ENCODE measurements at regions not wholly inside any gene's neighbourhood (a gene's known extent, or its start where the extent isn't known, plus 50 kb on each side); places are given as distances from the start of the nearest gene placed in this dataset.

DNA sequence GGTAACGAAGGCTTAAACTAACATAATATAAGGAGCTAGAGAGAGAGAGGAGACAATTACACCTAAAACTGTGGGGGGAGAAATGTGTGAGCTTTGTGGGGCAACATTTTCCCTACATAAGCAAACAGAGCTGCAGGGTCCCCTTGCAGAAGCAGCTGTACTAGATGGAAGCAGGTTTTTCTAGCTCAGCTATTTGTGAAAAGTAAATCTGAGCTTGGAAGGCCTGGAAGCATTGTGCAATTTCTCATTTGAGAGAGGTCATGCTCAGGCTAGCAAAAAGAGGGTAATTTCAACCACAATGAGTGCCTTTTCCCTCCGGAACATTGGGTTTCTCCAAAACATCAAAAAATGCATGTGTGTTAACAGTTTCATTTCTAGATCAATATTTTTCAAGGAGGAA is 130.0 kb downstream of the ARL4C start:
- no peak overlapping the region for H3K4me3 ChIP-seq (ENCODE audit: low read length)
- Mint-ChIP-seq H3K36me3 (no peaks in the 10 kb centered on the region), H3K27ac (peak overlapping the region; percentile 11 to 22), H3K4me1 (peaks cover 34 to 53% of the 10 kb centered on the region in 2 donors), H3K9me3 (no peaks in the 10 kb centered on the region), H3K4me3 (no peak overlapping the region), H3K27me3 (ENCODE audit: low read depth in 2 of 2) (no peaks in the 10 kb centered on the region)
- no peaks in the 10 kb centered on the region for H3K27me3 ChIP-seq (ENCODE audit: control insufficient read depth, insufficient read depth, low read length)
- intact Hi-C loops (cut with micrococcal nuclease) = no loop called here
- no peak for ATAC-seq
- peaks cover 16% of the 10 kb centered on the region for H3K4me1 ChIP-seq (ENCODE audit: control insufficient read depth, insufficient read depth, low read length)
- no peak overlapping the region for H3K27ac ChIP-seq (ENCODE audit: low read length)
- WGBS (ENCODE audit: insufficient coverage) = 100% methylated on average over 1 of the region's 2 CpGs
- no peak for TF ChIP-seq CTCF (IDR thresholded peaks at IDR 0.05)
- no peak for DNase-seq
- H3K9me3 ChIP-seq (ENCODE audit: control insufficient read depth, insufficient read depth, low read length) = no peaks in the 10 kb centered on the region
- no peaks in the 10 kb centered on the region for H3K36me3 ChIP-seq (ENCODE audit: control insufficient read depth, insufficient read depth, low read length)

DNA sequence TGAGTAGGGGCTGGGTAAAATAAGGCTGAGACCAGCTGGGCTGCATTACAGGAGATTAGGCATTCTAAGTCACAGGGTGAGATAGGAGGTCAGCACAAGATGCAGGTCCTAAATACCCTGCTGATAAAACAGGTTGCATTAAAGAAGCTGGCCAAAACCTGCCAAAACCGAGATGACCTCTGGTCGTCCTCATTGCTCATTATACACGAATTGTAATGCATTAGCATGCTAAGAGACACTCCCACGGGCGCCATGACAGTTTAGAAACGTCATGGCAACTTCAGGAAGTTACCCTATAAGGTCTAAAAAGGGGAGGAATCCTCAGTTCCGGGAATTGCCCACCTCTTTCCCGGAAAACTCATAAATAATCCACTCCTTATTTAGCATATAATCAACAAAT is 132.2 kb downstream of the ARL4C start:
- WGBS (ENCODE audit: insufficient coverage) = 88% methylated on average over 8 of the region's 8 CpGs
- peaks cover 40 to 58% of the 10 kb centered on the region in 2 donors for H3K4me1 Mint-ChIP-seq
- no peak overlapping the region for H3K27ac ChIP-seq (ENCODE audit: low read length)

GRCh38 chr2:234363647-234364294 is 133.1 kb downstream of the ARL4C start:
- DNase-seq (no peak), ATAC-seq (no peak)
- Histone ChIP-seq H3K4me3 (ENCODE audit: low read length) (no peak overlapping the region), H3K27me3 (ENCODE audit: control insufficient read depth, insufficient read depth, low read length) (no peaks in the 10 kb centered on the region), H3K4me1 (ENCODE audit: control insufficient read depth, insufficient read depth, low read length) (peaks cover 11% of the 10 kb centered on the region), H3K27ac (ENCODE audit: low read length) (no peak overlapping the region), H3K36me3 (ENCODE audit: control insufficient read depth, insufficient read depth, low read length) (no peaks in the 10 kb centered on the region), H3K9me3 (ENCODE audit: control insufficient read depth, insufficient read depth, low read length) (no peaks in the 10 kb centered on the region)
- Mint-ChIP-seq H3K27ac (peak overlapping the region in 1 of 2 donors; percentile 38), H3K4me3 (no peak overlapping the region), H3K9me3 (peaks cover 0 to 3% of the 10 kb centered on the region in 2 donors), H3K36me3 (peaks cover 15% of the 10 kb centered on the region), H3K4me1 (peaks cover 32 to 50% of the 10 kb centered on the region in 2 donors), H3K27me3 (ENCODE audit: low read depth in 2 of 2) (no peaks in the 10 kb centered on the region)
- no peak for TF ChIP-seq CTCF (IDR thresholded peaks at IDR 0.05)
- WGBS (ENCODE audit: insufficient coverage) = 65% methylated on average over 10 of the region's 10 CpGs
- intact Hi-C loops (cut with micrococcal nuclease) = no loop called here

More for the DNA sequence above, 132.2 kb downstream of the ARL4C start:
- Mint-ChIP-seq H3K27ac (no peak overlapping the region), H3K9me3 (no peaks in the 10 kb centered on the region), H3K36me3 (peaks cover 9% of the 10 kb centered on the region), H3K27me3 (ENCODE audit: low read depth in 2 of 2) (no peaks in the 10 kb centered on the region), H3K4me3 (no peak overlapping the region)
- TF ChIP-seq CTCF (IDR thresholded peaks at IDR 0.05) = no peak
- DNase-seq (no peak), ATAC-seq (no peak)
- intact Hi-C loops (cut with micrococcal nuclease) = no loop called here
- Histone ChIP-seq H3K4me1 (ENCODE audit: control insufficient read depth, insufficient read depth, low read length) (peaks cover 16% of the 10 kb centered on the region), H3K4me3 (ENCODE audit: low read length) (no peak overlapping the region), H3K9me3 (ENCODE audit: control insufficient read depth, insufficient read depth, low read length) (no peaks in the 10 kb centered on the region), H3K27me3 (ENCODE audit: control insufficient read depth, insufficient read depth, low read length) (no peaks in the 10 kb centered on the region), H3K36me3 (ENCODE audit: control insufficient read depth, insufficient read depth, low read length) (no peaks in the 10 kb centered on the region)

GRCh38 chr2:234363011-234363487 is 133.8 kb downstream of the ARL4C start:
- peak overlapping the region in 1 of 2 donors; percentile 38 for H3K27ac Mint-ChIP-seq
- 47% methylated on average over 4 of the region's 4 CpGs for WGBS (ENCODE audit: insufficient coverage)
- H3K4me3 ChIP-seq (ENCODE audit: low read length) = no peak overlapping the region

More at GRCh38 chr2:234363011-234363487, 133.8 kb downstream of the ARL4C start:
- Histone ChIP-seq H3K27me3 (ENCODE audit: control insufficient read depth, insufficient read depth, low read length) (no peaks in the 10 kb centered on the region), H3K36me3 (ENCODE audit: control insufficient read depth, insufficient read depth, low read length) (no peaks in the 10 kb centered on the region), H3K4me1 (ENCODE audit: control insufficient read depth, insufficient read depth, low read length) (peaks cover 4% of the 10 kb centered on the region), H3K9me3 (ENCODE audit: control insufficient read depth, insufficient read depth, low read length) (no peaks in the 10 kb centered on the region), H3K27ac (ENCODE audit: low read length) (no peak overlapping the region)
- ATAC-seq (no peak), DNase-seq (no peak)
- peaks cover 25 to 43% of the 10 kb centered on the region in 2 donors for H3K4me1 Mint-ChIP-seq
- H3K27me3 Mint-ChIP-seq (ENCODE audit: low read depth in 2 of 2) = no peaks in the 10 kb centered on the region
- H3K36me3 Mint-ChIP-seq = peaks cover 17% of the 10 kb centered on the region
- intact Hi-C loops (cut with micrococcal nuclease) = no loop called here
- peaks cover 0 to 3% of the 10 kb centered on the region in 2 donors for H3K9me3 Mint-ChIP-seq
- no peak for TF ChIP-seq CTCF (IDR thresholded peaks at IDR 0.05)
- H3K4me3 Mint-ChIP-seq = no peak overlapping the region

All from natural killer cell (primary cell).